Body of pancreas (tissue), 4 donors: ENCODE measurements at regions not wholly inside any gene's neighbourhood (a gene's known extent, or its start where the extent isn't known, plus 50 kb on each side); places are given as distances from the start of the nearest gene placed in this dataset.

Source experiments
- CTCF ChIP-seq, 7 experiments: fragments of 450-650 bp in 4 of 7; fragments of 200-600 bp in 3 of 7; sonication (generic) in 3 of 7; IDR thresholded peaks; one replicate each; pipeline ENCODE4 v1.5.1; 2016 to 2019; ENCODE audit warnings: antibody characterized with exemption in 7 of 7
- POLR2A ChIP-seq, 3 donors: fragments of 450-650 bp; IDR thresholded peaks; one replicate each; pipeline ENCODE4 v1.6.1; 2016; ENCODE audit warnings: antibody characterized with exemption in 3 of 3, mild to moderate bottlenecking in 2 of 3

DNA sequence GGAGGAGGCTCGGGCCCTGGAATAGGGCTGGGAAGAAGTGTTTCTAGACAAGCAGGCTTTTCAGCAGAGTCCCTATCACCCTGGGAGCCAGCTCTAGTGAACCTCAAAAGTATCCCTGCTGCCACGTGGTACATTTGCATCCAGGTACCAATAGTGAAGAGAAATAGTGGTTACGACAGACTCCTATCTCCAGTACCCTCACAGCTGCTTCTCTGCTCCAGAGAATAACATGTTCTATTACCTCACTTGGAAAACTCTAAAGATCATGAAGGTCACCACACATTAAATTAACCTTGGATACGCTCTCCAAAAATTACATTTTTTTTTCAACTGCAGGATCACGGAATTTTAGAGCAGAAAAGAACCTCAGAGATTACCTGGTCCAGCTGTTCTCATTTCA is 230.4 kb upstream of the PLD5 start:
- TF ChIP-seq CTCF (IDR thresholded peaks at IDR 0.05) (no peak), POLR2A (IDR thresholded peaks at IDR 0.05) (no peak)
